Caco-2 (cell line): ENCODE measurements at regions not wholly inside any gene's neighbourhood (a gene's known extent, or its start where the extent isn't known, plus 50 kb on each side); places are given as distances from the start of the nearest gene placed in this dataset.

Experiments used
- BruUV-seq: library from RNA; stranded (reverse); fragments of 400-500 nt; replicated peaks from 2 replicates; lab custom pipeline; 2021; lab: Mats Ljungman, UMichigan
- CTCF ChIA-PET: fragments of 300-600 bp; sonication (Branson Sonifier 250); formaldehyde crosslinking; loops from one replicate; lab custom pipeline; 2022; ENCODE audit warnings: antibody characterized with exemption; lab: Charles Lee
- POLR2A ChIA-PET: fragments of 300-600 bp; sonication (Branson Sonifier 250); formaldehyde crosslinking; loops from one replicate; lab custom pipeline; 2022; ENCODE audit warnings: antibody characterized with exemption; lab: Charles Lee
- DNase-seq, 2 experiments: peaks; one replicate each; pipeline versions ENCODE4 v3.0.0 to v3.0.0-alpha.2; 2020 to 2022
- H3K27me3 ChIP-seq: replicated peaks from 2 replicates; pipeline ENCODE4 v1.6.0; 2011; ENCODE audit warnings: low read length; ENCODE audit not compliant: control insufficient read depth, insufficient read depth
- H3K36me3 ChIP-seq: 2 replicates; pipeline ENCODE4 v1.5.1; 2011; ENCODE audit warnings: low read length; ENCODE audit not compliant: control insufficient read depth, insufficient read depth
- H3K4me1 ChIP-seq: fragments of 250-450 bp; sonication (Bioruptor Pico); 2 replicates; pipeline ENCODE4 v1.5.1; 2020; ENCODE audit warnings: mild to moderate bottlenecking
- H3K4me3 ChIP-seq: 2 replicates; pipeline ENCODE4 v1.5.1; 2011; ENCODE audit warnings: low read depth, mild to moderate bottlenecking, control low read depth, low read length
- H3K9me3 ChIP-seq: fragments of 250-450 bp; sonication (Bioruptor Pico); 2 replicates; pipeline ENCODE4 v1.5.1; 2020; ENCODE audit warnings: mild to moderate bottlenecking, moderate library complexity
- H3K27ac Mint-ChIP-seq: one replicate; pipeline ENCODE4 v1.8.0; 2022; ENCODE audit warnings: mixed read lengths; ENCODE audit not compliant: unreplicated experiment
- H3K27me3 Mint-ChIP-seq: one replicate; pipeline ENCODE4 v1.8.0; 2022; ENCODE audit warnings: mixed read lengths; ENCODE audit not compliant: insufficient read depth, unreplicated experiment
- H3K36me3 Mint-ChIP-seq: one replicate; pipeline ENCODE4 v1.8.0; 2022; ENCODE audit warnings: mild to moderate bottlenecking, mixed read lengths; ENCODE audit not compliant: insufficient read depth, unreplicated experiment
- H3K4me1 Mint-ChIP-seq: one replicate; pipeline ENCODE4 v1.8.0; 2022; ENCODE audit warnings: low read depth, mixed read lengths; ENCODE audit not compliant: unreplicated experiment
- H3K4me3 Mint-ChIP-seq: one replicate; pipeline ENCODE4 v1.8.0; 2022; ENCODE audit warnings: mild to moderate bottlenecking, moderate library complexity, mixed read lengths; ENCODE audit not compliant: unreplicated experiment
- H3K9me3 Mint-ChIP-seq: one replicate; pipeline ENCODE4 v1.8.0; 2022; ENCODE audit warnings: mixed read lengths; ENCODE audit not compliant: unreplicated experiment
- CTCF ChIP-seq, 2 experiments: fragments of 200-600 bp in 1 of 2; IDR thresholded peaks; 1 replicate in 1 of 2; 2 replicates in 1 of 2; pipeline versions ENCODE4 v1.5.1 to v1.8.0; 2011 to 2022; ENCODE audit warnings: antibody characterized with exemption in 1 of 2, control low read depth in 1 of 2, inconsistent platforms in 1 of 2, low read depth in 1 of 2, low read length in 1 of 2, mild to moderate bottlenecking in 1 of 2, moderate library complexity in 1 of 2; ENCODE audit not compliant: insufficient read depth in 1 of 2, severe bottlenecking in 1 of 2, unreplicated experiment in 1 of 2
- intact Hi-C: fragments of 100-400 bp; cut with micrococcal nuclease; formaldehyde crosslinking; loops from one replicate; pipeline ENCODE4 v1.10.0; 2022; ENCODE audit not compliant: unreplicated experiment

GRCh38 chr6:11358904-11359830 is 126.7 kb upstream of the NEDD9 start:
- TF ChIP-seq CTCF (IDR thresholded peaks at IDR 0.05; ENCODE audit: insufficient read depth in 1 of 2, low read depth in 1 of 2, low read length in 1 of 2, severe bottlenecking in 1 of 2, unreplicated experiment in 1 of 2): no peak
- Histone ChIP-seq H3K27me3 (no peaks in the 10 kb centered on the region), H3K9me3 (no peaks in the 10 kb centered on the region), H3K4me1 (peaks cover 34% of the 10 kb centered on the region), H3K4me3 (no peak overlapping the region), H3K36me3 (no peaks in the 10 kb centered on the region)
- DNase-seq: no peak
- Mint-ChIP-seq H3K36me3 (peaks cover 5% of the 10 kb centered on the region), H3K27me3 (no peaks in the 10 kb centered on the region), H3K9me3 (peaks cover 41% of the 10 kb centered on the region), H3K4me1 (peaks cover 26% of the 10 kb centered on the region), H3K4me3 (no peak overlapping the region), H3K27ac (peak overlapping the region; percentile 20)
- CTCF ChIA-PET: interaction anchor here (0.6 kb wide), 1 partner anchor 218 kb away, joined by 3 read pairs; no protein-coding TSS in a partner anchor
- BruUV-seq: no TSS peak
- POLR2A ChIA-PET: no interaction called here
- intact Hi-C loops: no loop called here

GRCh38 chr6:11357285-11357684 is 124.8 kb upstream of the NEDD9 start:
- Histone ChIP-seq H3K4me3 (no peak overlapping the region), H3K4me1 (peaks cover 25% of the 10 kb centered on the region), H3K9me3 (no peaks in the 10 kb centered on the region), H3K36me3 (no peaks in the 10 kb centered on the region), H3K27me3 (no peaks in the 10 kb centered on the region)
- no peak for DNase-seq
- peaks cover 26% of the 10 kb centered on the region for H3K4me1 Mint-ChIP-seq
- ChIA-PET POLR2A (no interaction called here), CTCF (no interaction called here)
- peak overlapping the region; percentile 59 for H3K27ac Mint-ChIP-seq
- H3K27me3 Mint-ChIP-seq: no peaks in the 10 kb centered on the region
- no peaks in the 10 kb centered on the region for H3K36me3 Mint-ChIP-seq
- no TSS peak for BruUV-seq
- no peak for TF ChIP-seq CTCF (IDR thresholded peaks at IDR 0.05; ENCODE audit: insufficient read depth in 1 of 2, low read depth in 1 of 2, low read length in 1 of 2, severe bottlenecking in 1 of 2, unreplicated experiment in 1 of 2)
- peaks cover 49% of the 10 kb centered on the region for H3K9me3 Mint-ChIP-seq
- no peak overlapping the region for H3K4me3 Mint-ChIP-seq
- intact Hi-C loops: no loop called here

- BruUV-seq: no TSS peak
- H3K36me3 Mint-ChIP-seq: no peaks in the 10 kb centered on the region
- no peaks in the 10 kb centered on the region for H3K27me3 ChIP-seq
- no peak for TF ChIP-seq CTCF (IDR thresholded peaks at IDR 0.05; ENCODE audit: insufficient read depth in 1 of 2, low read depth in 1 of 2, low read length in 1 of 2, severe bottlenecking in 1 of 2, unreplicated experiment in 1 of 2)
- intact Hi-C loops: no loop called here
- no peaks in the 10 kb centered on the region for H3K9me3 ChIP-seq
- ChIA-PET CTCF (no interaction called here), POLR2A (no interaction called here)
- peaks cover 50% of the 10 kb centered on the region for H3K9me3 Mint-ChIP-seq
- no peaks in the 10 kb centered on the region for H3K36me3 ChIP-seq
- peaks cover 25% of the 10 kb centered on the region for H3K4me1 ChIP-seq
- H3K4me3 Mint-ChIP-seq: no peak overlapping the region
- H3K4me3 ChIP-seq: no peak overlapping the region
- H3K27ac Mint-ChIP-seq: peak overlapping the region; percentile 59
- H3K4me1 Mint-ChIP-seq: peaks cover 25% of the 10 kb centered on the region
- no peak for DNase-seq
- no peaks in the 10 kb centered on the region for H3K27me3 Mint-ChIP-seq
Observed at GRCh38 chr6:11356404-11357155, 124.1 kb upstream of the NEDD9 start.
